WTC11 (cell line): ENCODE measurements at regions not wholly inside any gene's neighbourhood (a gene's known extent, or its start where the extent isn't known, plus 50 kb on each side); places are given as distances from the start of the nearest gene placed in this dataset.

Source experiments
- ATAC-seq: fragments of 200-7000 bp; cut with Tn5 transposase; 2 replicates; pipeline ENCODE4 v1.10.0; 2021; ENCODE audit warnings: mild to moderate bottlenecking, moderate library complexity
- CTCF ChIA-PET: fragments of 300-600 bp; sonication (Branson Sonifier 250); formaldehyde crosslinking; loops from one replicate; lab custom pipeline; 2021; ENCODE audit warnings: antibody characterized with exemption; lab: Charles Lee
- POLR2A ChIA-PET: fragments of 350-600 bp; sonication (Branson Sonifier 250); formaldehyde crosslinking; loops from one replicate; lab custom pipeline; 2021; ENCODE audit warnings: antibody characterized with exemption; lab: Charles Lee
- DNase-seq: peaks from one replicate; pipeline ENCODE4 v3.0.0; 2021; ENCODE audit warnings: low spot score
- H3K27ac Mint-ChIP-seq: 2 replicates; pipeline ENCODE4 v1.8.0; 2021; ENCODE audit warnings: mixed read lengths
- H3K27me3 Mint-ChIP-seq: 2 replicates; pipeline ENCODE4 v1.8.0; 2021; ENCODE audit warnings: low read depth, mild to moderate bottlenecking, moderate library complexity, mixed read lengths
- H3K36me3 Mint-ChIP-seq: 2 replicates; pipeline ENCODE4 v1.8.0; 2021; ENCODE audit warnings: mixed read lengths
- H3K4me1 Mint-ChIP-seq: 2 replicates; pipeline ENCODE4 v1.8.0; 2022; ENCODE audit warnings: mixed read lengths
- H3K4me3 Mint-ChIP-seq: 2 replicates; pipeline ENCODE4 v1.8.0; 2021; ENCODE audit warnings: mild to moderate bottlenecking, moderate library complexity, mixed read lengths
- H3K9me3 Mint-ChIP-seq: 2 replicates; pipeline ENCODE4 v1.8.0; 2021; ENCODE audit warnings: mixed read lengths
- CREB1 ChIP-seq: sonication (generic); formaldehyde crosslinking; IDR thresholded peaks from 2 replicates; pipeline ENCODE4 v1.8.0; 2023; ENCODE audit warnings: mild to moderate bottlenecking, missing genetic modification reagents
- CREM ChIP-seq: sonication (generic); formaldehyde crosslinking; IDR thresholded peaks from 2 replicates; pipeline ENCODE4 v1.8.1; 2022; ENCODE audit warnings: mild to moderate bottlenecking, missing genetic modification reagents, moderate library complexity
- GTF2I ChIP-seq: fragments of 250-450 bp; sonication (Bioruptor Pico); conservative IDR thresholded peaks from 2 replicates; pipeline ENCODE4 v1.4.0; 2021; ENCODE audit warnings: mild to moderate bottlenecking
- NFATC4 ChIP-seq: fragments of 250-450 bp; sonication (Bioruptor Pico); IDR thresholded peaks from 2 replicates; pipeline ENCODE4 v1.9.0; 2021; ENCODE audit warnings: mild to moderate bottlenecking
- NR1H2 ChIP-seq: sonication (generic); formaldehyde crosslinking; IDR thresholded peaks from 2 replicates; pipeline ENCODE4 v1.9.0; 2021; ENCODE audit warnings: mild to moderate bottlenecking, moderate library complexity, missing genetic modification reagents
- RORB ChIP-seq: fragments of 250-450 bp; sonication (Bioruptor Pico); IDR thresholded peaks from 2 replicates; pipeline ENCODE4 v1.9.0; 2021; ENCODE audit warnings: mild to moderate bottlenecking
- SOX15 ChIP-seq: fragments of 250-450 bp; sonication (Bioruptor Pico); IDR thresholded peaks from 2 replicates; pipeline ENCODE4 v1.9.0; 2021; ENCODE audit warnings: mild to moderate bottlenecking
- TCF7 ChIP-seq: sonication (generic); formaldehyde crosslinking; IDR thresholded peaks from 2 replicates; pipeline ENCODE4 v1.8.0; 2022; ENCODE audit warnings: mild to moderate bottlenecking, low read depth, missing genetic modification reagents, moderate library complexity
- TEAD4 ChIP-seq: sonication (generic); formaldehyde crosslinking; IDR thresholded peaks from 2 replicates; pipeline ENCODE4 v1.8.0; 2022; ENCODE audit warnings: mild to moderate bottlenecking, missing genetic modification reagents
- ZNF138 ChIP-seq: sonication (generic); formaldehyde crosslinking; conservative IDR thresholded peaks from 2 replicates; pipeline ENCODE4 v1.8.1; 2022; ENCODE audit warnings: mild to moderate bottlenecking, moderate library complexity, missing genetic modification reagents
- ZNF532 ChIP-seq: fragments of 250-450 bp; sonication (Bioruptor Pico); IDR thresholded peaks from 2 replicates; pipeline ENCODE4 v1.9.0; 2021; ENCODE audit warnings: mild to moderate bottlenecking, borderline replicate concordance
- TF ChIP-seq, protein P1 (sequence below): sonication (generic); formaldehyde crosslinking; IDR thresholded peaks from 2 replicates; pipeline ENCODE4 v1.8.0; 2022; ENCODE audit warnings: missing genetic modification reagents
- TF ChIP-seq, protein P2 (sequence below): sonication (generic); formaldehyde crosslinking; IDR thresholded peaks from 2 replicates; pipeline ENCODE4 v1.8.0; 2022; ENCODE audit warnings: mild to moderate bottlenecking, missing genetic modification reagents
- TF ChIP-seq, protein P3 (sequence below): sonication (generic); formaldehyde crosslinking; IDR thresholded peaks from 2 replicates; pipeline ENCODE4 v1.8.1; 2023; ENCODE audit warnings: mild to moderate bottlenecking, missing genetic modification reagents
- TF ChIP-seq, protein P4 (sequence below): fragments of 250-450 bp; sonication (Bioruptor Pico); IDR thresholded peaks from 2 replicates; pipeline ENCODE4 v1.9.0; 2021; ENCODE audit warnings: mild to moderate bottlenecking
- TF ChIP-seq, protein P5 (sequence below): sonication (generic); formaldehyde crosslinking; IDR thresholded peaks from 2 replicates; pipeline ENCODE4 v1.8.0; 2023; ENCODE audit warnings: missing genetic modification reagents, mild to moderate bottlenecking, borderline replicate concordance

GRCh38 chr12:9264546-9264945, 56.4 kb upstream of the PZP start (continued):
- TF ChIP-seq, protein P1, sequence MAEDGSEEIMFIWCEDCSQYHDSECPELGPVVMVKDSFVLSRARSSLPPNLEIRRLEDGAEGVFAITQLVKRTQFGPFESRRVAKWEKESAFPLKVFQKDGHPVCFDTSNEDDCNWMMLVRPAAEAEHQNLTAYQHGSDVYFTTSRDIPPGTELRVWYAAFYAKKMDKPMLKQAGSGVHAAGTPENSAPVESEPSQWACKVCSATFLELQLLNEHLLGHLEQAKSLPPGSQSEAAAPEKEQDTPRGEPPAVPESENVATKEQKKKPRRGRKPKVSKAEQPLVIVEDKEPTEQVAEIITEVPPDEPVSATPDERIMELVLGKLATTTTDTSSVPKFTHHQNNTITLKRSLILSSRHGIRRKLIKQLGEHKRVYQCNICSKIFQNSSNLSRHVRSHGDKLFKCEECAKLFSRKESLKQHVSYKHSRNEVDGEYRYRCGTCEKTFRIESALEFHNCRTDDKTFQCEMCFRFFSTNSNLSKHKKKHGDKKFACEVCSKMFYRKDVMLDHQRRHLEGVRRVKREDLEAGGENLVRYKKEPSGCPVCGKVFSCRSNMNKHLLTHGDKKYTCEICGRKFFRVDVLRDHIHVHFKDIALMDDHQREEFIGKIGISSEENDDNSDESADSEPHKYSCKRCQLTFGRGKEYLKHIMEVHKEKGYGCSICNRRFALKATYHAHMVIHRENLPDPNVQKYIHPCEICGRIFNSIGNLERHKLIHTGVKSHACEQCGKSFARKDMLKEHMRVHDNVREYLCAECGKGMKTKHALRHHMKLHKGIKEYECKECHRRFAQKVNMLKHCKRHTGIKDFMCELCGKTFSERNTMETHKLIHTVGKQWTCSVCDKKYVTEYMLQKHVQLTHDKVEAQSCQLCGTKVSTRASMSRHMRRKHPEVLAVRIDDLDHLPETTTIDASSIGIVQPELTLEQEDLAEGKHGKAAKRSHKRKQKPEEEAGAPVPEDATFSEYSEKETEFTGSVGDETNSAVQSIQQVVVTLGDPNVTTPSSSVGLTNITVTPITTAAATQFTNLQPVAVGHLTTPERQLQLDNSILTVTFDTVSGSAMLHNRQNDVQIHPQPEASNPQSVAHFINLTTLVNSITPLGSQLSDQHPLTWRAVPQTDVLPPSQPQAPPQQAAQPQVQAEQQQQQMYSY (CRISPR knock-in tag): no peak
- TF ChIP-seq, protein P2, sequence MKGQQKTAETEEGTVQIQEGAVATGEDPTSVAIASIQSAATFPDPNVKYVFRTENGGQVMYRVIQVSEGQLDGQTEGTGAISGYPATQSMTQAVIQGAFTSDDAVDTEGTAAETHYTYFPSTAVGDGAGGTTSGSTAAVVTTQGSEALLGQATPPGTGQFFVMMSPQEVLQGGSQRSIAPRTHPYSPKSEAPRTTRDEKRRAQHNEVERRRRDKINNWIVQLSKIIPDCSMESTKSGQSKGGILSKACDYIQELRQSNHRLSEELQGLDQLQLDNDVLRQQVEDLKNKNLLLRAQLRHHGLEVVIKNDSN: no peak
- TF ChIP-seq, protein P3, sequence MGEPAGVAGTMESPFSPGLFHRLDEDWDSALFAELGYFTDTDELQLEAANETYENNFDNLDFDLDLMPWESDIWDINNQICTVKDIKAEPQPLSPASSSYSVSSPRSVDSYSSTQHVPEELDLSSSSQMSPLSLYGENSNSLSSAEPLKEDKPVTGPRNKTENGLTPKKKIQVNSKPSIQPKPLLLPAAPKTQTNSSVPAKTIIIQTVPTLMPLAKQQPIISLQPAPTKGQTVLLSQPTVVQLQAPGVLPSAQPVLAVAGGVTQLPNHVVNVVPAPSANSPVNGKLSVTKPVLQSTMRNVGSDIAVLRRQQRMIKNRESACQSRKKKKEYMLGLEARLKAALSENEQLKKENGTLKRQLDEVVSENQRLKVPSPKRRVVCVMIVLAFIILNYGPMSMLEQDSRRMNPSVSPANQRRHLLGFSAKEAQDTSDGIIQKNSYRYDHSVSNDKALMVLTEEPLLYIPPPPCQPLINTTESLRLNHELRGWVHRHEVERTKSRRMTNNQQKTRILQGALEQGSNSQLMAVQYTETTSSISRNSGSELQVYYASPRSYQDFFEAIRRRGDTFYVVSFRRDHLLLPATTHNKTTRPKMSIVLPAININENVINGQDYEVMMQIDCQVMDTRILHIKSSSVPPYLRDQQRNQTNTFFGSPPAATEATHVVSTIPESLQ (CRISPR knock-in tag): no peak

GRCh38 chr12:9260931-9261330, 52.7 kb upstream of the PZP start:
- H3K9me3 Mint-ChIP-seq: peaks cover 12% of the 10 kb centered on the region
- no peak overlapping the region for H3K27ac Mint-ChIP-seq
- H3K4me1 Mint-ChIP-seq: peaks cover 12% of the 10 kb centered on the region
- ChIA-PET POLR2A (no interaction called here), CTCF (no interaction called here)
- no peaks in the 10 kb centered on the region for H3K27me3 Mint-ChIP-seq
- no peaks in the 10 kb centered on the region for H3K36me3 Mint-ChIP-seq
- ATAC-seq (no peak), DNase-seq (no peak)
- no peak overlapping the region for H3K4me3 Mint-ChIP-seq
- TF ChIP-seq ZNF532: no peak
- no peak for TF ChIP-seq CREM
- TF ChIP-seq GTF2I (CRISPR knock-in tag): no peak
- no peak for TF ChIP-seq NFATC4 (CRISPR knock-in tag)
- TF ChIP-seq, protein P4, sequence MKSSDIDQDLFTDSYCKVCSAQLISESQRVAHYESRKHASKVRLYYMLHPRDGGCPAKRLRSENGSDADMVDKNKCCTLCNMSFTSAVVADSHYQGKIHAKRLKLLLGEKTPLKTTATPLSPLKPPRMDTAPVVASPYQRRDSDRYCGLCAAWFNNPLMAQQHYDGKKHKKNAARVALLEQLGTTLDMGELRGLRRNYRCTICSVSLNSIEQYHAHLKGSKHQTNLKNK (CRISPR knock-in tag): no peak
- TF ChIP-seq, protein P5, sequence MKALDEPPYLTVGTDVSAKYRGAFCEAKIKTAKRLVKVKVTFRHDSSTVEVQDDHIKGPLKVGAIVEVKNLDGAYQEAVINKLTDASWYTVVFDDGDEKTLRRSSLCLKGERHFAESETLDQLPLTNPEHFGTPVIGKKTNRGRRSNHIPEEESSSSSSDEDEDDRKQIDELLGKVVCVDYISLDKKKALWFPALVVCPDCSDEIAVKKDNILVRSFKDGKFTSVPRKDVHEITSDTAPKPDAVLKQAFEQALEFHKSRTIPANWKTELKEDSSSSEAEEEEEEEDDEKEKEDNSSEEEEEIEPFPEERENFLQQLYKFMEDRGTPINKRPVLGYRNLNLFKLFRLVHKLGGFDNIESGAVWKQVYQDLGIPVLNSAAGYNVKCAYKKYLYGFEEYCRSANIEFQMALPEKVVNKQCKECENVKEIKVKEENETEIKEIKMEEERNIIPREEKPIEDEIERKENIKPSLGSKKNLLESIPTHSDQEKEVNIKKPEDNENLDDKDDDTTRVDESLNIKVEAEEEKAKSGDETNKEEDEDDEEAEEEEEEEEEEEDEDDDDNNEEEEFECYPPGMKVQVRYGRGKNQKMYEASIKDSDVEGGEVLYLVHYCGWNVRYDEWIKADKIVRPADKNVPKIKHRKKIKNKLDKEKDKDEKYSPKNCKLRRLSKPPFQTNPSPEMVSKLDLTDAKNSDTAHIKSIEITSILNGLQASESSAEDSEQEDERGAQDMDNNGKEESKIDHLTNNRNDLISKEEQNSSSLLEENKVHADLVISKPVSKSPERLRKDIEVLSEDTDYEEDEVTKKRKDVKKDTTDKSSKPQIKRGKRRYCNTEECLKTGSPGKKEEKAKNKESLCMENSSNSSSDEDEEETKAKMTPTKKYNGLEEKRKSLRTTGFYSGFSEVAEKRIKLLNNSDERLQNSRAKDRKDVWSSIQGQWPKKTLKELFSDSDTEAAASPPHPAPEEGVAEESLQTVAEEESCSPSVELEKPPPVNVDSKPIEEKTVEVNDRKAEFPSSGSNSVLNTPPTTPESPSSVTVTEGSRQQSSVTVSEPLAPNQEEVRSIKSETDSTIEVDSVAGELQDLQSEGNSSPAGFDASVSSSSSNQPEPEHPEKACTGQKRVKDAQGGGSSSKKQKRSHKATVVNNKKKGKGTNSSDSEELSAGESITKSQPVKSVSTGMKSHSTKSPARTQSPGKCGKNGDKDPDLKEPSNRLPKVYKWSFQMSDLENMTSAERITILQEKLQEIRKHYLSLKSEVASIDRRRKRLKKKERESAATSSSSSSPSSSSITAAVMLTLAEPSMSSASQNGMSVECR (CRISPR knock-in tag): no peak
- no peak for TF ChIP-seq TEAD4
- TF ChIP-seq ZNF138: no peak
- no peak for TF ChIP-seq CREB1 (CRISPR knock-in tag)
- TF ChIP-seq, protein P1 (CRISPR knock-in tag): no peak
- TF ChIP-seq RORB (CRISPR knock-in tag): no peak
- TF ChIP-seq SOX15 (CRISPR knock-in tag): no peak
- TF ChIP-seq, protein P2: no peak
- no peak for TF ChIP-seq TCF7
- TF ChIP-seq NR1H2 (CRISPR knock-in tag): no peak
